Suppressor macrophage (primary cell): ENCODE measurements at regions not wholly inside any gene's neighbourhood (a gene's known extent, or its start where the extent isn't known, plus 50 kb on each side); places are given as distances from the start of the nearest gene placed in this dataset.

Experiments used
- DNase-seq, 4 experiments: peaks; one replicate each; pipeline ENCODE4 v3.0.0-alpha.2; 2020 to 2022

GRCh38 chr5:155989879-155990278 lies 337.1 kb upstream of the SGCD start:
- DNase-seq = no peak

- DNase-seq = no peak
Measured at GRCh38 chr5:155996123-155996522, 330.8 kb upstream of the SGCD start.

DNA sequence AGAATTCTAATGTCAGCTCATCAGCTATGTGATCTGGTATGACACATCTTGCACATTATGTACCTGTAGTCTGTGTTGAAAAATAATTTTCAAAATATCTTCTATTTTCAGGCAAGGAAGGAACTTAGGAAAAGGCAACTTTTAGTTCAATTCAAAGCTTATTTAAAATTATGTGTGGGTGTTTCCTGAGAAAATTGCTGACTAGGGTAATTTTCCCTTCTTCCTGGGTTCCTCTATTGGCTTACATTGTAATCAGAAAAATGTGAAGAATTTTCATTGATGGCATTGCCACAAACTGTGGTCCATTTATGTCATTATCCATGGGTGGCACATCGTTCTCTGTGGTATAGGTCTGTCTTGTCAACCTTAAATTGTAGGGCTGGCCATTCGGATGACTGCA lies 328.7 kb upstream of the SGCD start:
- no peak for DNase-seq

DNA sequence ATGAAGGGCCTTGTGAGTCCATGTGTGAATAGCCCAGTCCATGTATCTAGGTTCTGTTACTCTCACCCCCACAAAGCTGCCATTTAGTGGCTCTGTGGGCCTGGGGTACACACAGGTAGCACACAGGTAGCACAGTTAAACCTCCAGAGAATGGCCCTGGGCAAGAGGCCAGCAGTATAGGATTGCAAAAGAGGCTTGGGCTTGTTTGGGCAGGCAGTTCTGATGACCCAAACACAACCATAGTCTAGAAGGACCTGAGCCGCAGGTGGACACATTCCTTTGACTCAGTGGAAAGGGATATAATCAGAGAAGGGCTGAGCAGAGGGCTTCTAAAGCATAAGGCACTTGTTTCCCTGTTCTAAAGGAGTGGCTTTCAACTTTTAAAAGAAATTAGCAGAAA lies 326.8 kb upstream of the SGCD start:
- no peak for DNase-seq

GRCh38 chr5:156004754-156005153 lies 322.2 kb upstream of the SGCD start:
- no peak for DNase-seq

DNA sequence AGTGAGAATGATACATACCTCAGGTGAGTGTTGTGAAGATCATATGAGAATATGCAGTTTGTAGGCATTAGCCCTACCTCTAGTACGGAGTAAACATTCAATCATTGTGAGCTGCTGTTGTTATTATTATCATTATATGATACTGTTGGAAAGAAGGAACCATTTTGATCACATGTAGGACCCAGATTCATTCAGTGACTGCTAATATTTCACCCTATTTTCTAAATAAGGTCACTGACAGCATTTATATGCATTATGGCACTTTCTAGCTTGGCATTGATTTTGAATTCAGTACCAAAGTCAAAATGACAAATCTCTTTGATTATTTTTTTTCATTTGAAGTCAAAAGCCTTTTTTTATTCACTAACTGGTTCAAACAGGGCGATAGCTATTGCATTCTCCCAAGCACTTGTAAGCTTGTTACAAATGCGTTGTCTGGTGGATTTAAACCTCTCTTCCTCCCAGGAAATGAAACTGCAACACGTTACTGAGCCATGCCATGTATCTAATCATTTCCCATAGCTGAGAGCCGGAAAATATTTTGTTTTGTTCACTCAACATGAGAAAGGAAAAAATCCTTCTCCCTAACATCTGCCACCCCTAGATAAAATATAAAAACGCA lies 320.8 kb upstream of the SGCD start:
- no peak for DNase-seq

- DNase-seq = no peak
Measured at GRCh38 chr5:156008844-156009243, 318.1 kb upstream of the SGCD start.

GRCh38 chr5:156009583-156009982 lies 317.4 kb upstream of the SGCD start:
- no peak for DNase-seq

DNA sequence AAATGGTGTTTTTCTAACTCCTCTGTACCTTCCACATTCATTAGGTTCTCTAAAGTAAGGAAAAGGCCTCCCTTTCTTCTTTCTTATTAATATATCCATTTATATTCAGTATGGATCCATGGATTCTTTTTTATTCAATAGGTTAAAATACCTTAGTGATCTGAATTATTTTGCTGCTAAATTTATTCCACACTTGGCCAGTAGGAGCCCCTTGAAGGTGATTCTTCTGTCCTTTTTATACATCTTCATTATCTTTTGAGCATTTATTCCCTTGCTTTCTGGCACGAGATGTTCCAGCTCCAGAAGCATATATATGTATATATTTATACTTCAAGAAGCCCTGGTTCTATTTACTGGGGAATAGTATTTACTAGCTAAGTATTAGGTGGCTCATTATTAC lies 311.8 kb upstream of the SGCD start:
- no peak for DNase-seq

DNA sequence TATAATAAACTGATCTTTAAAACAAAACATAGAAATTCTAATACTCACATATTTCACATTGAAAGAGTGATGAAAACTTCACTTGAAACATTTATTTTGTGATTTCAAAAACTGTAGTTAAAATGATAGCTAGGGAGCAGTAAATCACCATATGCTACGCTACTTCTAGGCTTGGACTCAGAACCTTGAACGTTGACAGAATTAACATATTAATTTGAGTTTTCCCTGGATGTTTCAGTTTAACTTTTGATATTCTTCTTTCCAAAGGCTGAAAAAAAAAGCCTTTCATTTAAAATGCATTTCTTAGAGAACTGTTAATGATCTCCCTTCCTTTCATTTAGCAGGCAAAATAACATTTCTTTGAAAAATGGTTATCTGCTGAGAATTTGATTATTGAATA lies 307.8 kb upstream of the SGCD start:
- DNase-seq = no peak

- DNase-seq = no peak
Measured at GRCh38 chr5:156019571-156020180, 307.3 kb upstream of the SGCD start.

- DNase-seq = no peak
Measured at GRCh38 chr5:156020647-156021046, 306.3 kb upstream of the SGCD start.

DNA sequence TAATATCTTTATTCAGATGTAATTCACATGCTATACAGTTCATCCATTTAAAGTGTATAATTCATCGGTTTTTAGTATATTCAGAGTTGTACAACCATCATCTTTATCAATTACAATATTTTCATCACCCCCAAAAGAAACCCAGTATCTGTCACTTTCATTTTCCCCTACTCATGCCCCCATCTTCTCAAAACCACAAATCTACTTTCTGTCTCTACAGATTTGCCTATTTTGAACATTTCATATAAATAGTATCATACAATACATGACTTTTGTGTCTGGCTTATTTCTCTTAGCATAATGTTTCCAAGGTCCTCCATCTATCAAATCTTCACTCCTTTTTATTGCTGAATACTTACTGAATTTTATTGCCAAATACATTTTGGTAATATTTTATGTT lies 305.1 kb upstream of the SGCD start:
- no peak for DNase-seq

DNA sequence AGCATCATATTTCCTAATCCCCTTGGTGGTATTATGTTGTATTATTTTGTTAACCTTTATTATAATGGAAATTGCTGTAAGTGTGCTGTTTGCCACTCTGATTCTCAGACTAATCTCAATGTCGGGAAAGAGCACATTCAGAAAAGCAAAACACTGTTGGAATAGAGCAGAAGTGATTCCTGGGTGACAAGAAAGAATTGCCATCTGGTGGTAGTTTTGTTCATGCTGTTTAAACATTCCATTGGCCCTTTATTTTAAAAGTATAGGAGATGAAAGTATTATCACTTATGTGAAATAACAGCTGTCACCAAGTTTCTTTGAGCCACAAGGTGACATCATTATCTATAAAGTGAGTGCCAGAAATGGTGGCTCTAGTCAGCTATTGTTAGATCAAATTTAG lies 301.3 kb upstream of the SGCD start:
- DNase-seq = no peak

DNA sequence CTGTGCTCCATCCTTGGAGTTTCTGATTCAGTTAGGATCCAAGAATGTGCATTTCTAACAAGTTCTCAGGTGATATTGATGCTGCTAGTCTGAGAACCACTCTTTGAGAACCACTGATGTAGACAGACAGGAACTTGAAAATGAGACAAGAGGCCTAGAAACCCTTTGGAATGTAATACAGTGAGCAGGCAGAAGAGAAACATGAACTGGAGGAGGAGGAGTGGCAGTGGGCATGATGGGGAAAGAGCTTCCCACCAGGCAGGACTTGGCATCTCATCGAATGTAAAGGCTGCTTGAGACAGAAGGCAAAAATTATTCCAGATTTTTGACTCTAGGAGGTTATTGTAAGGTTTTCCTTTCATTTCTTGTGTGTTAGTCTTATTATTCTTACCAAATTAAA lies 295.8 kb upstream of the SGCD start:
- no peak for DNase-seq

DNA sequence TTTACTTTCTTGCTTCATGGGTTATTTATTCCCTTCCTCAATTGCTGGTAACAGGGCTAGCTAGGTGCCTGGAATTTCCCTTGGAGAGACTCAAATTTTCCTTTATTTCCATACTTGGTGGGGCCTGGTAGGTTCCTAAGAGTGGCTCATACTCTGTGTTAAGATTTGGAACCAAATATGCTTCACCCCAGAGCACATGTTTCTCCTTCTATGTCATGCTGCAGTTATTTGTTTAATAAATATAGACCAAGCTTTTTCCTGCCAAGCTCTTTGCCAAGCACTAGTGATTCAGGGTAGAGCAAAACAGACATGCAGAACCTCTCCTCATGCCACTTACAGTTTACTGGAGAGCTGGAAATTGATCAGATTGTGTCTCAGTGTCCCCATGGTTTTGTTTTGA lies 290.3 kb upstream of the SGCD start:
- no peak for DNase-seq

DNA sequence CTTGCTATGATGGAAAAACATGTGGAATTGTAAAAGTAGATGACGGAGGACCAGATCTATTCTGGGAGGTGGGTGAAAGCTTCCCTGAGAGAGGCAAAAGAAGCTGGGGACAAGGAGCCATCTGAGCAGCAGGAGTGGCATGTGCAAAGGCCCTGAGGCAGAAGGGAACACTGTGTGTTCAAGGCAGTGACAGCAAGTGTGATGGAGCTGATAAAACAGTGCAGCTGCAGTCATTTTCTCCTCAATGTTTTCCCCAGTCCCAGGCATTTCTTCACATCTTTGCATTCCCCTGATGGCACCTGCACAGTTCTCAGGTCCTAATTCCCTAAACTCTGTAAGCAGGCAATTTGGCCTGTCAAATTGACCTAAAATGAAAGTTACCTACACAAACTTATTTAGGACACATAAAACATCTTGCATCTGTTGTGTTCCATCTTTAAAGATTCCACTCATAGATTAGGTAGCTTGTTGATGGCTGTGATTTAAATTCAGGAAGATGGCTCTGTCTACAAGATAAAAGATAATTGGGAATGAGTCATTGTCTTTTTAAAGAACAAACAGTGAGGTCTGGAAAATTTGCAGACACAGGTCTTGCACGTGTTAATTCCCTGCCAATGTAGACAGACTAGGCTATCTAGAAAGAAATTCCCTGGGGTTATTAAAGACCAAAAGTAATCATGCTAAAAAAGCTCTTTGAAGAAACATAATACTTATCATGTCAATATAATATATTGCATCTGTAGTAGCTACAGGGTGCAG lies 289.6 kb upstream of the SGCD start:
- no peak for DNase-seq

DNA sequence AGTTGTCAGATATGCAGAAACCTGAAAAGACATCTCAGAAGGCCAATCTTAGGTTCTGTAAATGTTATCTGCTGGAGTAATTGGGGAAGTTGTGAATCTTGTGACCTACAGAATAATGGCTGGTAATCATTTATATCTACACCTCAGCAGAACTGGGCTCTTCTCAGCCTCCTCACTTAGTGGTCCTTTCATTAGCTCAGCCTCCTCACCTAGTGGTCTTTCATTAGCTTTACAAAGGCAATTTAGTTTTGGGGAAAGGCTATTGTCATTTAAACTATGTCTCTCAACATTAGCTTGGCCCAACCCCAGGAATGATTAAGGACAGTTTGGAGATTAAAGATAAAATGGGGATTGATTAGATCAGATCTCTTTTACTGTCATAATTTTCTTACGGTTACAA lies 284.2 kb upstream of the SGCD start:
- DNase-seq = no peak

GRCh38 chr5:156043351-156043750 lies 283.6 kb upstream of the SGCD start:
- DNase-seq = no peak

- peak in 1 of 4 experiments; percentile 4 for DNase-seq
Measured at GRCh38 chr5:156051972-156052371, 275.0 kb upstream of the SGCD start.

DNA sequence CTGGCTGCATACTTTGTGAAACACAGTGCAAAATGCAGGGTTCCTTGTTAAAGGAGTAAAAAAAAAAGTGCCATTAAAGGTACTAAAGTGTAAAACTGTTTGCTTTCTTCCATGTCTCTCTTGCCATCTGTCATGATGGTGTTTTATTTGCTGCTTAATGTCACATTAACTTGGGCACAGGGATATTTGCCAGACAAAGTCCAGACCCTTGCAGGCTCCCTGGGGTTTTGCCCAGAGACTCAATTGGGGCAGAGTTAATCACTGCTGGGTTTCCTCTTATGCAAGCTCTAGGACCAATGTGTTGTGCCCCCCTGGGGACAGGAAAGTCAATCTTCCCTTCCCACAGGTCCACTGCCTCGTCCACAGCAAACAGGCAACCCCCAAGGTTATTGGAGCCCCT lies 274.3 kb upstream of the SGCD start:
- no peak for DNase-seq

- no peak for DNase-seq
Measured at GRCh38 chr5:156053056-156053455, 273.9 kb upstream of the SGCD start.

- DNase-seq = no peak
Measured at GRCh38 chr5:156076912-156077311, 250.1 kb upstream of the SGCD start.

DNA sequence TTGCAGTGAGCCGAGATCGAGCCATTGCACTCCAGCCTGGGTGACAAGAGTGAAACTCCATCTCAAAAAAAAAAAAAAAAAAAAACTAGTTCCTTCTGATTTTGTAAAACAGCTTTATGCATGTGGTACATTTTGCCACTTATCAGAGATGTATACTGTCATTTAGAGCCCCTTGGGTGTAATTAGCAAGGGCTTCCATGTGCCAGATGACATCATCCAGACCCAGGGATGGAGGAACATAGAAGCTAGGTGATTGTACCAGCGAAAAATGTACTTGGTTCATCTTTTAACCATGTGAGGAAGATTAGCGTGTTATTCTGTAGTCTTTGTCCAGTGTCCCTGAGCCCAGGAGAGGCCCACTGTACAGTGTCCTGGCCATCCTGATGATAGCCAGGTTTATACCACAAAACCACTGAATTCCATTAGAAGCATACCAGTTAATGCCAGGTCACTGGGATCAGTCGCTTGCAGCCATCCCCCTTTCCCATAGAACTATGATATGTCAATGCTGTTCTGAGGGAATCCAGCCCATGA lies 239.3 kb upstream of the SGCD start:
- DNase-seq = no peak
